A549 (cell line): ENCODE measurements at regions not wholly inside any gene's neighbourhood (a gene's known extent, or its start where the extent isn't known, plus 50 kb on each side); places are given as distances from the start of the nearest gene placed in this dataset.

ENCODE experiments used
- ATAC-seq, 2 experiments: fragments of 200-7000 bp in 1 of 2; fragments of >200 bp in 1 of 2; cut with Nextera tagmentation in 1 of 2; cut with Tn5 transposase in 1 of 2; 3 replicates each; pipeline versions ENCODE4 v1.8.0 to v1.9.1; 2018 to 2020; ENCODE audit warnings: mild to moderate bottlenecking in 1 of 2, moderate library complexity in 1 of 2
- CTCF ChIA-PET: fragments of 300-600 bp; sonication (Branson Sonifier 250); formaldehyde crosslinking; extraction: SDS; loops from one replicate; lab custom pipeline; 2021; ENCODE audit warnings: antibody characterized with exemption, inconsistent platforms; lab: Yijun Ruan, JAX
- POLR2A ChIA-PET: fragments of 350-600 bp; formaldehyde crosslinking; extraction: SDS; loops from one replicate; lab custom pipeline; 2021; ENCODE audit warnings: antibody characterized with exemption, inconsistent platforms; lab: Yijun Ruan, JAX
- DNase-seq, 2 experiments: peaks; one replicate each; pipeline versions ENCODE4 v3.0.0 to v3.0.0-alpha.2; 2011 to 2016; ENCODE audit warnings: low read depth in 1 of 2, low spot score in 1 of 2
- FAIRE-seq: peaks from 2 replicates; lab custom pipeline; 2011; peaks lifted over from hg19 to GRCh38; lab: Jason Lieb, UNC
- H3K27ac ChIP-seq, 2 experiments: fragments of >200 bp; sonication (Bioruptor Twin); formaldehyde crosslinking; 3 replicates each; pipeline ENCODE4 v1.5.1; 2016 to 2017
- H3K4me1 ChIP-seq: fragments of >200 bp; sonication (Bioruptor Twin); formaldehyde crosslinking; 3 replicates; pipeline ENCODE4 v1.6.1; 2016
- H3K4me2 ChIP-seq: fragments of >200 bp; sonication (Bioruptor Twin); formaldehyde crosslinking; 3 replicates; pipeline ENCODE4 v1.6.1; 2016
- H3K4me3 ChIP-seq: fragments of >200 bp; sonication (Bioruptor Twin); formaldehyde crosslinking; 3 replicates; pipeline ENCODE4 v1.5.1; 2016
- H3K9me3 ChIP-seq: fragments of >200 bp; sonication (Bioruptor Twin); formaldehyde crosslinking; 3 replicates; pipeline ENCODE4 v1.6.1; 2016
- CBX2 ChIP-seq: fragments of 200-600 bp; sonication (generic); IDR thresholded peaks from 2 replicates; pipeline ENCODE4 v1.6.1; 2016; ENCODE audit warnings: low read depth, mild to moderate bottlenecking, borderline replicate concordance
- CBX8 ChIP-seq: fragments of 200-600 bp; sonication (generic); IDR thresholded peaks from 2 replicates; pipeline ENCODE4 v1.6.1; 2016
- CHD4 ChIP-seq: fragments of 200-600 bp; sonication (generic); IDR thresholded peaks from 2 replicates; pipeline ENCODE4 v1.6.1; 2016; ENCODE audit warnings: antibody characterized with exemption, mild to moderate bottlenecking, borderline replicate concordance
- CTCF ChIP-seq: fragments of >200 bp; sonication (Bioruptor Twin); formaldehyde crosslinking; IDR thresholded peaks from 3 replicates; pipeline ENCODE4 v1.5.1; 2016
- E2F6 ChIP-seq: IDR thresholded peaks from 2 replicates; pipeline ENCODE4 v1.6.1; 2012; ENCODE audit warnings: low read depth, borderline replicate concordance
- FOXS1 ChIP-seq: fragments of 250-450 bp; sonication (Bioruptor Pico); IDR thresholded peaks from 2 replicates; pipeline ENCODE4 v1.5.0; 2020; ENCODE audit warnings: mild to moderate bottlenecking, moderate library complexity
- GATA3 ChIP-seq: IDR thresholded peaks from 2 replicates; pipeline ENCODE4 v1.6.1; 2012; ENCODE audit warnings: borderline replicate concordance
- HDAC2 ChIP-seq: fragments of 200-600 bp; sonication (generic); IDR thresholded peaks from 2 replicates; pipeline ENCODE4 v1.6.1; 2016
- HEYL ChIP-seq: fragments of 250-450 bp; sonication (Bioruptor Pico); IDR thresholded peaks from 2 replicates; pipeline ENCODE4 v1.8.0; 2021; ENCODE audit warnings: mild to moderate bottlenecking, moderate library complexity
- HMGXB4 ChIP-seq: fragments of 250-450 bp; sonication (Bioruptor Pico); IDR thresholded peaks from 2 replicates; pipeline ENCODE4 v1.5.0; 2021; ENCODE audit warnings: mild to moderate bottlenecking, moderate library complexity, borderline replicate concordance
- HOXA7 ChIP-seq: fragments of 250-450 bp; sonication (Bioruptor Pico); IDR thresholded peaks from 2 replicates; pipeline ENCODE4 v1.5.0; 2020; ENCODE audit warnings: mild to moderate bottlenecking, moderate library complexity
- HOXB5 ChIP-seq: fragments of 250-450 bp; sonication (Bioruptor Pico); IDR thresholded peaks from 2 replicates; pipeline ENCODE4 v1.5.0; 2020; ENCODE audit warnings: mild to moderate bottlenecking, moderate library complexity
- KDM5A ChIP-seq: fragments of 200-600 bp; sonication (generic); IDR thresholded peaks from 2 replicates; pipeline ENCODE4 v1.6.1; 2016; ENCODE audit warnings: antibody characterized with exemption, mild to moderate bottlenecking
- MAFK ChIP-seq: fragments of 450-650 bp; IDR thresholded peaks from 2 replicates; pipeline ENCODE4 v1.6.1; 2014; ENCODE audit not compliant: partially characterized antibody
- MAX ChIP-seq: IDR thresholded peaks from 2 replicates; pipeline ENCODE4 v1.6.1; 2012
- NFE2L2 ChIP-seq: fragments of 150-350 bp; conservative IDR thresholded peaks from 2 replicates; pipeline ENCODE4 v1.6.1; 2014; ENCODE audit warnings: low read length
- PBX3 ChIP-seq: IDR thresholded peaks from 2 replicates; pipeline ENCODE4 v1.6.1; 2012
- POLR2A ChIP-seq: IDR thresholded peaks from 2 replicates; pipeline ENCODE4 v1.6.1; 2012; ENCODE audit warnings: mild to moderate bottlenecking, low read length
- RAD21 ChIP-seq, 2 experiments: fragments of >200 bp in 1 of 2; sonication (Bioruptor Twin) in 1 of 2; formaldehyde crosslinking in 1 of 2; IDR thresholded peaks in 1 of 2; conservative IDR thresholded peaks in 1 of 2; 2 replicates in 1 of 2; 3 replicates in 1 of 2; pipeline ENCODE4 v1.6.1; 2012 to 2018; ENCODE audit warnings: inconsistent platforms in 1 of 2
- RCOR1 ChIP-seq: fragments of 150-350 bp; IDR thresholded peaks from 2 replicates; pipeline ENCODE4 v1.6.1; 2014; ENCODE audit warnings: antibody characterized with exemption, low read length, low read depth
- SMC3 ChIP-seq: fragments of >200 bp; sonication (Bioruptor Twin); formaldehyde crosslinking; IDR thresholded peaks from 3 replicates; pipeline ENCODE4 v1.6.1; 2018; ENCODE audit warnings: inconsistent platforms
- SREBF2 ChIP-seq: fragments of 450-650 bp; IDR thresholded peaks from 2 replicates; pipeline ENCODE4 v1.6.1; 2014; ENCODE audit warnings: mild to moderate bottlenecking, moderate library complexity
- TFCP2L1 ChIP-seq: fragments of 250-450 bp; sonication (Bioruptor Pico); IDR thresholded peaks from 2 replicates; pipeline ENCODE4 v1.5.0; 2021; ENCODE audit warnings: mild to moderate bottlenecking
- ZSCAN20 ChIP-seq: fragments of 250-450 bp; sonication (Bioruptor Pico); IDR thresholded peaks from 2 replicates; pipeline ENCODE4 v1.8.0; 2022; ENCODE audit warnings: mild to moderate bottlenecking, moderate library complexity
- WGBS: methylation state at CpG from one replicate; pipeline ENCODE4 v1.1.6; 2017; ENCODE audit errors: missing lambda C conversion rate; 5-methylcytosine and 5-hydroxymethylcytosine counted together

GRCh38 chr2:17245906-17246305, 272.3 kb downstream of the RAD51AP2 start:
- no peak for FAIRE-seq
- Histone ChIP-seq H3K9me3 (no peaks in the 10 kb centered on the region), H3K27ac (no peak overlapping the region), H3K4me3 (no peak overlapping the region), H3K4me2 (no peak overlapping the region), H3K4me1 (no peaks in the 10 kb centered on the region)
- ATAC-seq = no peak
- WGBS = 48% methylated on average over 2 of the region's 2 CpGs
- no peak for DNase-seq
- POLR2A ChIA-PET = no interaction called here
- CTCF ChIA-PET = interaction anchor here (1.4 to 1.5 kb wide), 2 partner anchors 8 to 29 kb away, joined by 3 to 4 read pairs; no protein-coding TSS in a partner anchor
- TF ChIP-seq MAX (no peak), GATA3 (no peak), FOXS1 (no peak)

- H3K27ac ChIP-seq = no peak overlapping the region
- ATAC-seq (peak; percentile 43 to 47; a peak in 1 of 6 replicates), DNase-seq (no peak), FAIRE-seq (no peak)
- no peaks in the 10 kb centered on the region for H3K9me3 ChIP-seq
- no peaks in the 10 kb centered on the region for H3K4me1 ChIP-seq
- ChIA-PET CTCF (interaction anchor here (1.3 kb wide), 1 partner anchor 14 kb away, joined by 3 read pairs; no protein-coding TSS in a partner anchor), POLR2A (no interaction called here)
- no peak for TF ChIP-seq HOXB5 (CRISPR knock-in tag)
- WGBS = 43% methylated on average over 3 of the region's 3 CpGs
- no peak overlapping the region for H3K4me2 ChIP-seq
- no peak overlapping the region for H3K4me3 ChIP-seq
Observed at GRCh38 chr2:17242813-17243485, 275.3 kb downstream of the RAD51AP2 start.

- TF ChIP-seq RAD21 (conservative IDR thresholded peaks at IDR 0.05 in 1 of 2, IDR thresholded peaks at IDR 0.05 in 1 of 2) = no peak
- TF ChIP-seq HOXA7 = no peak
- TF ChIP-seq KDM5A = no peak
- TF ChIP-seq MAFK = no peak
- TF ChIP-seq CHD4 = no peak
- no peak for TF ChIP-seq CTCF
- no peak for TF ChIP-seq TFCP2L1 (CRISPR knock-in tag)
- no peak for TF ChIP-seq CBX2
- TF ChIP-seq POLR2A = no peak
- TF ChIP-seq SREBF2 = no peak
- TF ChIP-seq HDAC2 = no peak
- no peak for TF ChIP-seq ZSCAN20 (CRISPR knock-in tag)
- no peak for ATAC-seq
- no peak for FAIRE-seq
- H3K4me3 ChIP-seq = no peak overlapping the region
- H3K4me1 ChIP-seq = no peaks in the 10 kb centered on the region
- H3K4me2 ChIP-seq = no peak overlapping the region
- DNase-seq = no peak
- no peaks in the 10 kb centered on the region for H3K9me3 ChIP-seq
- no peak overlapping the region for H3K27ac ChIP-seq
- WGBS = 2% methylated on average over 3 of the region's 3 CpGs
- POLR2A ChIA-PET = no interaction called here
- CTCF ChIA-PET = no interaction called here
Observed at GRCh38 chr2:17239550-17239949, 278.7 kb downstream of the RAD51AP2 start.

GRCh38 chr2:17235167-17235566, 283.1 kb downstream of the RAD51AP2 start:
- ATAC-seq = no peak
- CTCF ChIA-PET = no interaction called here
- no peak for FAIRE-seq

More at GRCh38 chr2:17235167-17235566, 283.1 kb downstream of the RAD51AP2 start:
- no peak overlapping the region for H3K4me2 ChIP-seq
- POLR2A ChIA-PET = no interaction called here
- whole genome bisulfite sequencing = 2% methylated on average over 1 of the region's 1 CpG
- H3K27ac ChIP-seq = no peak overlapping the region
- H3K4me1 ChIP-seq = no peaks in the 10 kb centered on the region
- TF ChIP-seq PBX3 (no peak), SMC3 (no peak), RCOR1 (no peak), HMGXB4 (CRISPR knock-in tag) (no peak), NFE2L2 (no peak), E2F6 (no peak), CBX8 (no peak), HEYL (CRISPR knock-in tag) (no peak)
- DNase-seq = no peak
- H3K9me3 ChIP-seq = no peaks in the 10 kb centered on the region
- no peak overlapping the region for H3K4me3 ChIP-seq
